ENCODE measurements at regions not wholly inside any gene's neighbourhood (a gene's known extent, or its start where the extent isn't known, plus 50 kb on each side); places are given as distances from the start of the nearest gene placed in this dataset.

GRCh38 chr11:42112866-42113265, 653.4 kb upstream of the LRRC4C start:
- H3K9me3 Mint-ChIP-seq: no peaks in the 10 kb centered on the region

GRCh38 chr11:42114927-42115326, 655.5 kb upstream of the LRRC4C start:
- H3K9me3 Mint-ChIP-seq: no peaks in the 10 kb centered on the region
- H3K27me3 Mint-ChIP-seq (ENCODE audit: insufficient read depth): peaks cover 18% of the 10 kb centered on the region
- DNase-seq: no peak
- peaks cover 28% of the 10 kb centered on the region for H3K4me1 Mint-ChIP-seq
- WGBS, 2 experiments (ENCODE audit: insufficient coverage in 1 of 2, insufficient read length in 1 of 2): 79% methylated on average over 1 of the region's 1 CpG; no CpG with 5 or more reads in 1 of the 2 experiments
- Histone ChIP-seq H3K27ac (ENCODE audit: low read depth, low read length) (peak overlapping the region; percentile 16), H3K4me1 (ENCODE audit: control insufficient read depth, insufficient read depth, low read length) (no peaks in the 10 kb centered on the region), H3K9me3 (ENCODE audit: control insufficient read depth, low read length) (no peaks in the 10 kb centered on the region), H3K36me3 (ENCODE audit: control insufficient read depth, insufficient read depth, low read length) (no peaks in the 10 kb centered on the region), H3K4me3 (ENCODE audit: low read length) (no peak overlapping the region), H3K27me3 (ENCODE audit: control insufficient read depth, insufficient read depth, low read length, poor library complexity, severe bottlenecking) (no peaks in the 10 kb centered on the region), H3K9ac (ENCODE audit: extremely low read depth, low read length, poor library complexity, severe bottlenecking) (no peak overlapping the region)
- no peak overlapping the region for H3K4me3 Mint-ChIP-seq
- H3K27ac Mint-ChIP-seq: no peak overlapping the region
- H3K36me3 Mint-ChIP-seq (ENCODE audit: low read depth): no peaks in the 10 kb centered on the region
- TF ChIP-seq, protein P1, sequence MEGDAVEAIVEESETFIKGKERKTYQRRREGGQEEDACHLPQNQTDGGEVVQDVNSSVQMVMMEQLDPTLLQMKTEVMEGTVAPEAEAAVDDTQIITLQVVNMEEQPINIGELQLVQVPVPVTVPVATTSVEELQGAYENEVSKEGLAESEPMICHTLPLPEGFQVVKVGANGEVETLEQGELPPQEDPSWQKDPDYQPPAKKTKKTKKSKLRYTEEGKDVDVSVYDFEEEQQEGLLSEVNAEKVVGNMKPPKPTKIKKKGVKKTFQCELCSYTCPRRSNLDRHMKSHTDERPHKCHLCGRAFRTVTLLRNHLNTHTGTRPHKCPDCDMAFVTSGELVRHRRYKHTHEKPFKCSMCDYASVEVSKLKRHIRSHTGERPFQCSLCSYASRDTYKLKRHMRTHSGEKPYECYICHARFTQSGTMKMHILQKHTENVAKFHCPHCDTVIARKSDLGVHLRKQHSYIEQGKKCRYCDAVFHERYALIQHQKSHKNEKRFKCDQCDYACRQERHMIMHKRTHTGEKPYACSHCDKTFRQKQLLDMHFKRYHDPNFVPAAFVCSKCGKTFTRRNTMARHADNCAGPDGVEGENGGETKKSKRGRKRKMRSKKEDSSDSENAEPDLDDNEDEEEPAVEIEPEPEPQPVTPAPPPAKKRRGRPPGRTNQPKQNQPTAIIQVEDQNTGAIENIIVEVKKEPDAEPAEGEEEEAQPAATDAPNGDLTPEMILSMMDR (conservative IDR thresholded peaks at IDR 0.05): no peak

More at GRCh38 chr11:42112866-42113265, 653.4 kb upstream of the LRRC4C start:
- Mint-ChIP-seq H3K36me3 (ENCODE audit: low read depth) (no peaks in the 10 kb centered on the region), H3K4me1 (peaks cover 28% of the 10 kb centered on the region), H3K27me3 (ENCODE audit: insufficient read depth) (peaks cover 15% of the 10 kb centered on the region), H3K27ac (no peak overlapping the region), H3K4me3 (no peak overlapping the region)
- no peak overlapping the region for H3K9ac ChIP-seq (ENCODE audit: extremely low read depth, low read length, poor library complexity, severe bottlenecking)
- H3K4me1 ChIP-seq (ENCODE audit: control insufficient read depth, insufficient read depth, low read length): no peaks in the 10 kb centered on the region
- peak; percentile 58 for DNase-seq
- WGBS, 2 experiments (ENCODE audit: insufficient coverage in 1 of 2, insufficient read length in 1 of 2): 77% methylated on average over 1 of the region's 1 CpG; no CpG with 5 or more reads in 1 of the 2 experiments
- H3K27ac ChIP-seq (ENCODE audit: low read depth, low read length): no peak overlapping the region
- peak overlapping the region; percentile 57 for H3K4me3 ChIP-seq (ENCODE audit: low read length)
- no peaks in the 10 kb centered on the region for H3K36me3 ChIP-seq (ENCODE audit: control insufficient read depth, insufficient read depth, low read length)
- no peaks in the 10 kb centered on the region for H3K9me3 ChIP-seq (ENCODE audit: control insufficient read depth, low read length)
- H3K27me3 ChIP-seq (ENCODE audit: control insufficient read depth, insufficient read depth, low read length, poor library complexity, severe bottlenecking): no peaks in the 10 kb centered on the region
- TF ChIP-seq, protein P1 (conservative IDR thresholded peaks at IDR 0.05): no peak

DNA sequence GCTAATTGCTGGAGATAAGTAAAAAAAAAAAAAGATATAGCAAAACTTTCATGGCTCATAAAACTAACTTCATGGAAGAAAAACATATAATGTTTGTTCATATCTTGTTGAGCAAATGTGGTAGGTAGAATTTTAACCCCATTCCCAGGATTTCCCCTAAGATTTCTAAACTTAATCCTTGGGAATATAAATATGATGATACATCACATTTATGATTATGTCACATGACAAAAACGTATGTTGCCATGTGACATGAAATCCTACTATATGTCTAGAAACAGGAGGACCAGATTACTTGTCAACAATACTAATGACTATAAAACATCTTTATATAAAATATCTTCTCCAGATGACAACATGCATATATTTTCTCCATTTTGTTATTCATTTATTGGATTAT, 679.0 kb upstream of the LRRC4C start:
- Mint-ChIP-seq H3K9me3 (peaks cover 18% of the 10 kb centered on the region), H3K36me3 (ENCODE audit: low read depth) (no peaks in the 10 kb centered on the region)

More for the DNA sequence above, 679.0 kb upstream of the LRRC4C start:
- Histone ChIP-seq H3K27ac (ENCODE audit: low read depth, low read length) (no peak overlapping the region), H3K4me3 (ENCODE audit: low read length) (no peak overlapping the region), H3K9ac (ENCODE audit: extremely low read depth, low read length, poor library complexity, severe bottlenecking) (no peak overlapping the region), H3K4me1 (ENCODE audit: control insufficient read depth, insufficient read depth, low read length) (no peaks in the 10 kb centered on the region), H3K9me3 (ENCODE audit: control insufficient read depth, low read length) (peaks cover 3% of the 10 kb centered on the region), H3K36me3 (ENCODE audit: control insufficient read depth, insufficient read depth, low read length) (no peaks in the 10 kb centered on the region), H3K27me3 (ENCODE audit: control insufficient read depth, insufficient read depth, low read length, poor library complexity, severe bottlenecking) (no peaks in the 10 kb centered on the region)
- DNase-seq: no peak
- 75% methylated on average over 1 of the region's 1 CpG; no CpG with 5 or more reads in 1 of the 2 experiments for WGBS, 2 experiments (ENCODE audit: insufficient coverage in 1 of 2, insufficient read length in 1 of 2)
- H3K4me1 Mint-ChIP-seq: no peaks in the 10 kb centered on the region
- no peak overlapping the region for H3K4me3 Mint-ChIP-seq
- H3K27ac Mint-ChIP-seq: no peak overlapping the region
- TF ChIP-seq, protein P1 (conservative IDR thresholded peaks at IDR 0.05): no peak
- no peaks in the 10 kb centered on the region for H3K27me3 Mint-ChIP-seq (ENCODE audit: insufficient read depth)
